ENCODE measurements at regions not wholly inside any gene's neighbourhood (a gene's known extent, or its start where the extent isn't known, plus 50 kb on each side); places are given as distances from the start of the nearest gene placed in this dataset.
A peak's percentile ranks its signal among the peaks of the same experiment; 100 is the strongest.

GRCh38 chr17:53607475-53607874 lies 215.3 kb upstream of the KIF2B start:
- Histone ChIP-seq H3K4me3 (ENCODE audit: low read depth, low read length) (no peak overlapping the region; the same call in 1 of the 2 replicates), H3K9ac (ENCODE audit: low read length) (peak overlapping the region; percentile 13), H3K27me3 (ENCODE audit: control insufficient read depth, insufficient read depth, low read length) (no peaks in the 10 kb centered on the region), H3K9me3 (ENCODE audit: control insufficient read depth, insufficient read depth, low read depth, low read length) (peaks cover 33% of the 10 kb centered on the region), H3K36me3 (ENCODE audit: control insufficient read depth, insufficient read depth, low read length) (no peaks in the 10 kb centered on the region; the same call in 1 of the 2 replicates), H3K27ac (ENCODE audit: low read depth, low read length) (peak overlapping the region; percentile 63), H3K4me1 (ENCODE audit: control insufficient read depth, insufficient read depth, low read length) (peaks cover 10% of the 10 kb centered on the region)

GRCh38 chr17:53588317-53588716 lies 234.4 kb upstream of the KIF2B start:
- H3K9ac ChIP-seq (ENCODE audit: low read length), result no peak overlapping the region
- no peak overlapping the region for H3K4me3 ChIP-seq (ENCODE audit: low read depth, low read length)
- no peaks in the 10 kb centered on the region for H3K36me3 ChIP-seq (ENCODE audit: control insufficient read depth, insufficient read depth, low read length)
- no peaks in the 10 kb centered on the region for H3K27me3 ChIP-seq (ENCODE audit: control insufficient read depth, insufficient read depth, low read length)
- no peaks in the 10 kb centered on the region for H3K9me3 ChIP-seq (ENCODE audit: control insufficient read depth, insufficient read depth, low read depth, low read length)
- no peaks in the 10 kb centered on the region for H3K4me1 ChIP-seq (ENCODE audit: control insufficient read depth, insufficient read depth, low read length)
- no peak overlapping the region for H3K27ac ChIP-seq (ENCODE audit: low read depth, low read length)

DNA sequence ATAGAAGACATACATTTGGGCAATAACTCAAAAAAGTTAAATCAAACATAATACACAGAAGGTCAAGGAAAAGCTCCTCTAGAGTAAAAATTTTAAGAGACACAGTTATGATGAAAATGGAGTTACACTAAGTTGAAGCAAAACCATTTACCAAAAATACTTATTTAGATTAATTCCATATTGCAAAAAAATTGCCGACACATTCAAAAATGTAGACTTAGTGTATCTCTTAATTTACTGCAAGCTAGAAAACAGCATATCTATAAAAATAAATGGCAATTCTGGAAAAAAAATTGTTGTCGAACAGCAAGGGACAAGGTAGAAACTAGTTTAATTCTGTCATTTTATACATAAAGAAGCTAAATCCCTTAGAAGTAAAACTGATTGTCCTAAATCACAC lies 248.7 kb upstream of the KIF2B start:
- no peak overlapping the region for H3K27ac ChIP-seq (ENCODE audit: low read depth, low read length)
- H3K4me3 ChIP-seq (ENCODE audit: low read depth, low read length), result no peak overlapping the region
- H3K27me3 ChIP-seq (ENCODE audit: control insufficient read depth, insufficient read depth, low read length), result no peaks in the 10 kb centered on the region
- no peaks in the 10 kb centered on the region for H3K36me3 ChIP-seq (ENCODE audit: control insufficient read depth, insufficient read depth, low read length)
- H3K9ac ChIP-seq (ENCODE audit: low read length), result no peak overlapping the region
- no peaks in the 10 kb centered on the region for H3K9me3 ChIP-seq (ENCODE audit: control insufficient read depth, insufficient read depth, low read depth, low read length)
- no peaks in the 10 kb centered on the region for H3K4me1 ChIP-seq (ENCODE audit: control insufficient read depth, insufficient read depth, low read length)

- Histone ChIP-seq H3K9ac (ENCODE audit: low read length) (no peak overlapping the region), H3K36me3 (ENCODE audit: control insufficient read depth, insufficient read depth, low read length) (no peaks in the 10 kb centered on the region), H3K27me3 (ENCODE audit: control insufficient read depth, insufficient read depth, low read length) (no peaks in the 10 kb centered on the region), H3K9me3 (ENCODE audit: control insufficient read depth, insufficient read depth, low read depth, low read length) (no peaks in the 10 kb centered on the region), H3K4me1 (ENCODE audit: control insufficient read depth, insufficient read depth, low read length) (no peaks in the 10 kb centered on the region), H3K4me3 (ENCODE audit: low read depth, low read length) (no peak overlapping the region), H3K27ac (ENCODE audit: low read depth, low read length) (no peak overlapping the region)
Observed at GRCh38 chr17:53571342-53571741, 251.4 kb upstream of the KIF2B start.

GRCh38 chr17:53570731-53571130 lies 252.0 kb upstream of the KIF2B start:
- Histone ChIP-seq H3K27ac (ENCODE audit: low read depth, low read length) (no peak overlapping the region), H3K4me1 (ENCODE audit: control insufficient read depth, insufficient read depth, low read length) (no peaks in the 10 kb centered on the region), H3K27me3 (ENCODE audit: control insufficient read depth, insufficient read depth, low read length) (no peaks in the 10 kb centered on the region), H3K9ac (ENCODE audit: low read length) (no peak overlapping the region), H3K9me3 (ENCODE audit: control insufficient read depth, insufficient read depth, low read depth, low read length) (no peaks in the 10 kb centered on the region), H3K36me3 (ENCODE audit: control insufficient read depth, insufficient read depth, low read length) (no peaks in the 10 kb centered on the region), H3K4me3 (ENCODE audit: low read depth, low read length) (no peak overlapping the region)

DNA sequence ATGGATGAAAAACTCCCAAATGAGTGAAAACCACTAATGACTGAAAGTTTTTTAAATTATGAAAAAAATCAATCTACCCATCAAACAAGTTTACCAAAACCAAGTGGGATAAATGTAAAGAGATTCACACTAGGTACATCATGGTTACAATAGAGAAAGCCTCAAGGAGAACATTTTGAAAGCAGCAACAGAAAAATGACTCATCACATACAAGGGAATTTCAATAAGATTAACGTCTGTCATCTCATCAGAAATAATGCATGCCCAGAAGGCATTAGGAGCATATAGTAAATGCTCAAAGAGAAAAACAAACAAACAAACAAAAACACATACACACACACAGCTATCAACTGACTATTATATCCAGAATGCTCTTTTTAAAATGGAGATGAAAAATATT lies 261.8 kb upstream of the KIF2B start:
- no peaks in the 10 kb centered on the region for H3K4me1 ChIP-seq (ENCODE audit: control insufficient read depth, insufficient read depth, low read length)
- no peaks in the 10 kb centered on the region for H3K27me3 ChIP-seq (ENCODE audit: control insufficient read depth, insufficient read depth, low read length)
- H3K36me3 ChIP-seq (ENCODE audit: control insufficient read depth, insufficient read depth, low read length), result no peaks in the 10 kb centered on the region
- H3K9ac ChIP-seq (ENCODE audit: low read length), result no peak overlapping the region
- H3K9me3 ChIP-seq (ENCODE audit: control insufficient read depth, insufficient read depth, low read depth, low read length), result peaks cover 3% of the 10 kb centered on the region; the same call in 1 of the 2 replicates
- H3K4me3 ChIP-seq (ENCODE audit: low read depth, low read length), result no peak overlapping the region
- H3K27ac ChIP-seq (ENCODE audit: low read depth, low read length), result no peak overlapping the region

GRCh38 chr17:53548252-53548651 lies 274.5 kb upstream of the KIF2B start:
- H3K4me3 ChIP-seq (ENCODE audit: low read depth, low read length), result no peak overlapping the region

DNA sequence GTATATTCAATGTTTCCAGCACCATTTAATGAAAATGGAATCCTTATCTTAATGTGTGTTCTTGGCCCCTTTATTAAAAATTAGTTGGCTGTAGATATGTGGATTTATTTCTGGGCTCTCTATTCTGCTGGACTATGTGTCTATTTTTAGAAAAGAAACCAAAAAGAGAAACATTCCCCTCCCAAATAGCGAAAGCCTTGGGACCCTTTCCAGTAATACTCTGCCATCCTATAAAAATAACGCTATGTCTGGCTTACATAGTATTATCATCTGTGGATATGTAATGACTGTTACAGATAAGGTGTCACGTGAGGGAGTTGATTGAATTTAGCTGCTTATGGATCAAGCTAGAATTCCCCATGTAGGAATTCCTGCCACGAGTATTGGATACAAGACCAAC lies 279.3 kb upstream of the KIF2B start:
- H3K4me3 ChIP-seq (ENCODE audit: low read depth, low read length), result no peak overlapping the region
- no peaks in the 10 kb centered on the region for H3K36me3 ChIP-seq (ENCODE audit: control insufficient read depth, insufficient read depth, low read length)
- H3K9ac ChIP-seq (ENCODE audit: low read length), result no peak overlapping the region
- no peaks in the 10 kb centered on the region for H3K4me1 ChIP-seq (ENCODE audit: control insufficient read depth, insufficient read depth, low read length)
- H3K27ac ChIP-seq (ENCODE audit: low read depth, low read length), result no peak overlapping the region
- H3K9me3 ChIP-seq (ENCODE audit: control insufficient read depth, insufficient read depth, low read depth, low read length), result no peaks in the 10 kb centered on the region
- no peaks in the 10 kb centered on the region for H3K27me3 ChIP-seq (ENCODE audit: control insufficient read depth, insufficient read depth, low read length)

More at GRCh38 chr17:53548252-53548651, 274.5 kb upstream of the KIF2B start:
- Histone ChIP-seq H3K36me3 (ENCODE audit: control insufficient read depth, insufficient read depth, low read length) (no peaks in the 10 kb centered on the region), H3K9me3 (ENCODE audit: control insufficient read depth, insufficient read depth, low read depth, low read length) (no peaks in the 10 kb centered on the region), H3K4me1 (ENCODE audit: control insufficient read depth, insufficient read depth, low read length) (no peaks in the 10 kb centered on the region), H3K27me3 (ENCODE audit: control insufficient read depth, insufficient read depth, low read length) (no peaks in the 10 kb centered on the region), H3K9ac (ENCODE audit: low read length) (no peak overlapping the region), H3K27ac (ENCODE audit: low read depth, low read length) (no peak overlapping the region)

DNA sequence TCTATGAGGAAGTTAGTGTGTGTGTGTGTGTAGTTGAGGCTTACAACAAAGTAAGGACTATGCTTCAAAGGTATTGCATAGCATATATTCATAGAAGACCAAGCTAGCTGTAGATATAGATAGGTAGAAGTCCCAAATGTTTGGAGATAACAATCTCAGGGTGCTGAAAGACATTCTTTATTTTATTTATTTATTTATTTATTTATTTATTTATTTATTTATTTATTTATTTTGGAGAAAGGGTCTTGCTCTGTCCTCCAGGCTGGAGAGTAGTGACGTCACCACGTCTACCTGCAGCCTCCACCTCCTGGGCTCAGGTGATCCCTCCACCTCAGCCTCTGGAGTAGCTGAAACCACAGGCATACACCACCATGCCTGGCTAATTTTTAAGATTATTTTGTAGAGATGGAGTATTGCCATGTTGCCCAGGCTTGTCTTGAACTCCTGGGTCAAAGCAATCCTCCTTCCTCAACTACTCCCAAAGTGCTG lies 284.6 kb upstream of the KIF2B start:
- H3K9ac ChIP-seq (ENCODE audit: low read length), result no peak overlapping the region
- H3K4me3 ChIP-seq (ENCODE audit: low read depth, low read length), result no peak overlapping the region
- H3K36me3 ChIP-seq (ENCODE audit: control insufficient read depth, insufficient read depth, low read length), result no peaks in the 10 kb centered on the region
- H3K9me3 ChIP-seq (ENCODE audit: control insufficient read depth, insufficient read depth, low read depth, low read length), result no peaks in the 10 kb centered on the region
- no peak overlapping the region for H3K27ac ChIP-seq (ENCODE audit: low read depth, low read length)
- no peaks in the 10 kb centered on the region for H3K4me1 ChIP-seq (ENCODE audit: control insufficient read depth, insufficient read depth, low read length)
- H3K27me3 ChIP-seq (ENCODE audit: control insufficient read depth, insufficient read depth, low read length), result no peaks in the 10 kb centered on the region

GRCh38 chr17:53527473-53527872 lies 295.3 kb upstream of the KIF2B start:
- no peaks in the 10 kb centered on the region for H3K4me1 ChIP-seq (ENCODE audit: control insufficient read depth, insufficient read depth, low read length)
- no peak overlapping the region for H3K27ac ChIP-seq (ENCODE audit: low read depth, low read length)
- no peak overlapping the region for H3K4me3 ChIP-seq (ENCODE audit: low read depth, low read length)
- H3K36me3 ChIP-seq (ENCODE audit: control insufficient read depth, insufficient read depth, low read length), result no peaks in the 10 kb centered on the region
- H3K27me3 ChIP-seq (ENCODE audit: control insufficient read depth, insufficient read depth, low read length), result no peaks in the 10 kb centered on the region
- H3K9ac ChIP-seq (ENCODE audit: low read length), result no peak overlapping the region
- H3K9me3 ChIP-seq (ENCODE audit: control insufficient read depth, insufficient read depth, low read depth, low read length), result no peaks in the 10 kb centered on the region

- Histone ChIP-seq H3K36me3 (ENCODE audit: control insufficient read depth, insufficient read depth, low read length) (no peaks in the 10 kb centered on the region), H3K9me3 (ENCODE audit: control insufficient read depth, insufficient read depth, low read depth, low read length) (no peaks in the 10 kb centered on the region), H3K9ac (ENCODE audit: low read length) (no peak overlapping the region), H3K27me3 (ENCODE audit: control insufficient read depth, insufficient read depth, low read length) (no peaks in the 10 kb centered on the region), H3K4me1 (ENCODE audit: control insufficient read depth, insufficient read depth, low read length) (no peaks in the 10 kb centered on the region), H3K4me3 (ENCODE audit: low read depth, low read length) (no peak overlapping the region), H3K27ac (ENCODE audit: low read depth, low read length) (no peak overlapping the region; the same call in 1 of the 2 replicates)
Observed at GRCh38 chr17:53525590-53525989, 297.1 kb upstream of the KIF2B start.

DNA sequence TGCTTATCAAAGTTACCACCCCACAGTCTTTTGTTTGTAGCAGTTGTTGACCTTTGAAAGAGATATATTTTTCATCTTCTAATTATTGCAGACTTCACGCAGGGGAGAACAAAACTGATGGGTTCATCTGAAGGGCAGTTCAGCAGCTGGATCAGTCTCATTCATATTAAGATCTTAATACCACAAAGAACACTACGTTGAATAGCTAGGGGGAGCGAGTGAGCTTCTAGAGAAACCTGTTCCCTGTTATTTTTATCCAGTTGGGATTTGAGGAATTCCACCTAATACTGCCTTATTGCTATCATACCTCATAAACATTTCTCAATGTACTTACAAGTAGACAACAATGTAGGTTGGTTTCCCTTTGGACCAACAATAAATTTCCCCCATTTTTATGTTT lies 306.1 kb upstream of the KIF2B start:
- H3K4me3 ChIP-seq (ENCODE audit: low read depth, low read length), result no peak overlapping the region
- H3K4me1 ChIP-seq (ENCODE audit: control insufficient read depth, insufficient read depth, low read length), result peaks cover 5% of the 10 kb centered on the region; the same call in 1 of the 2 replicates
- H3K27me3 ChIP-seq (ENCODE audit: control insufficient read depth, insufficient read depth, low read length), result no peaks in the 10 kb centered on the region
- 0 out of 2 replicates have a peak, but pooled peaks cover 8% of the 10 kb centered on the region for H3K9me3 ChIP-seq (ENCODE audit: control insufficient read depth, insufficient read depth, low read depth, low read length)
- no peaks in the 10 kb centered on the region for H3K36me3 ChIP-seq (ENCODE audit: control insufficient read depth, insufficient read depth, low read length)
- H3K9ac ChIP-seq (ENCODE audit: low read length), result no peak overlapping the region
- no peak overlapping the region for H3K27ac ChIP-seq (ENCODE audit: low read depth, low read length)
